Tibial nerve (tissue), 3 donors: ENCODE measurements at regions not wholly inside any gene's neighbourhood (a gene's known extent, or its start where the extent isn't known, plus 50 kb on each side); places are given as distances from the start of the nearest gene placed in this dataset.

Experiments
- CTCF ChIP-seq, 5 experiments: fragments of 200-600 bp in 3 of 5; fragments of 450-650 bp in 2 of 5; sonication (generic) in 3 of 5; IDR thresholded peaks; one replicate each; pipeline ENCODE4 v1.5.1; 2016 to 2019; ENCODE audit warnings: antibody characterized with exemption in 5 of 5, mild to moderate bottlenecking in 3 of 5, moderate library complexity in 2 of 5
- POLR2A ChIP-seq, 2 donors: fragments of 450-650 bp; IDR thresholded peaks; one replicate each; pipeline ENCODE4 v1.6.1; 2017; ENCODE audit warnings: antibody characterized with exemption in 2 of 2, mild to moderate bottlenecking in 2 of 2, moderate library complexity in 2 of 2

- no peak for TF ChIP-seq CTCF (IDR thresholded peaks at IDR 0.05)
- no peak for TF ChIP-seq POLR2A (IDR thresholded peaks at IDR 0.05)
Observed at GRCh38 chr5:56650386-56650785, 165.0 kb upstream of the MAP3K1 start.
